OCI-LY7 (cell line): ENCODE measurements at regions not wholly inside any gene's neighbourhood (a gene's known extent, or its start where the extent isn't known, plus 50 kb on each side); places are given as distances from the start of the nearest gene placed in this dataset.

ENCODE experiments used
- EZH2phosphoT487 ChIP-seq: fragments of 200-600 bp; sonication (generic); IDR thresholded peaks from 2 replicates; pipeline ENCODE4 v1.6.1; 2018; ENCODE audit warnings: low read depth, borderline replicate concordance, mild to moderate bottlenecking, mixed run types, antibody characterized with exemption, low read length, moderate library complexity, mixed read lengths
- TF ChIP-seq, protein P1 (sequence below): fragments of 200-600 bp; sonication (generic); conservative IDR thresholded peaks from 2 replicates; pipeline ENCODE4 v1.5.1; 2014; ENCODE audit warnings: mild to moderate bottlenecking, antibody characterized with exemption, low read length, moderate library complexity, mixed read lengths

- TF ChIP-seq, protein P1, sequence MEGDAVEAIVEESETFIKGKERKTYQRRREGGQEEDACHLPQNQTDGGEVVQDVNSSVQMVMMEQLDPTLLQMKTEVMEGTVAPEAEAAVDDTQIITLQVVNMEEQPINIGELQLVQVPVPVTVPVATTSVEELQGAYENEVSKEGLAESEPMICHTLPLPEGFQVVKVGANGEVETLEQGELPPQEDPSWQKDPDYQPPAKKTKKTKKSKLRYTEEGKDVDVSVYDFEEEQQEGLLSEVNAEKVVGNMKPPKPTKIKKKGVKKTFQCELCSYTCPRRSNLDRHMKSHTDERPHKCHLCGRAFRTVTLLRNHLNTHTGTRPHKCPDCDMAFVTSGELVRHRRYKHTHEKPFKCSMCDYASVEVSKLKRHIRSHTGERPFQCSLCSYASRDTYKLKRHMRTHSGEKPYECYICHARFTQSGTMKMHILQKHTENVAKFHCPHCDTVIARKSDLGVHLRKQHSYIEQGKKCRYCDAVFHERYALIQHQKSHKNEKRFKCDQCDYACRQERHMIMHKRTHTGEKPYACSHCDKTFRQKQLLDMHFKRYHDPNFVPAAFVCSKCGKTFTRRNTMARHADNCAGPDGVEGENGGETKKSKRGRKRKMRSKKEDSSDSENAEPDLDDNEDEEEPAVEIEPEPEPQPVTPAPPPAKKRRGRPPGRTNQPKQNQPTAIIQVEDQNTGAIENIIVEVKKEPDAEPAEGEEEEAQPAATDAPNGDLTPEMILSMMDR = no peak
- no peak for TF ChIP-seq EZH2phosphoT487
Measured at GRCh38 chr5:39800042-39800601, 375.3 kb upstream of the DAB2 start.
